GM20000 (cell line): ENCODE measurements at regions not wholly inside any gene's neighbourhood (a gene's known extent, or its start where the extent isn't known, plus 50 kb on each side); places are given as distances from the start of the nearest gene placed in this dataset.

ENCODE experiments used
- DNase-seq: peaks from one replicate; pipeline ENCODE4 v3.0.0; 2012; ENCODE audit warnings: low spot score
- CTCF ChIP-seq: IDR thresholded peaks from 2 replicates; pipeline ENCODE4 v1.5.1; 2012; ENCODE audit warnings: mild to moderate bottlenecking, control low read depth; ENCODE audit errors: extremely low read depth, missing control alignments

- TF ChIP-seq CTCF, result no peak
- no peak for DNase-seq
Observed at GRCh38 chr20:6998909-6999308, 231.4 kb downstream of the BMP2 start.

GRCh38 chr20:6999381-6999780 lies 231.9 kb downstream of the BMP2 start:
- DNase-seq, result no peak
- TF ChIP-seq CTCF, result no peak

- TF ChIP-seq CTCF, result no peak
- DNase-seq, result no peak
Observed at GRCh38 chr20:7003598-7003997, 236.1 kb downstream of the BMP2 start.

- TF ChIP-seq CTCF, result no peak
- no peak for DNase-seq
Observed at GRCh38 chr20:7004801-7005200, 237.3 kb downstream of the BMP2 start.

GRCh38 chr20:7010527-7010926 lies 243.0 kb downstream of the BMP2 start:
- DNase-seq, result no peak

GRCh38 chr20:7015257-7015656 lies 247.8 kb downstream of the BMP2 start:
- no peak for TF ChIP-seq CTCF
- no peak for DNase-seq

More at GRCh38 chr20:7010527-7010926, 243.0 kb downstream of the BMP2 start:
- TF ChIP-seq CTCF, result no peak

GRCh38 chr20:7022597-7022996 lies 255.1 kb downstream of the BMP2 start:
- DNase-seq, result no peak
- TF ChIP-seq CTCF, result no peak
